IMR-90 (cell line): ENCODE measurements at regions not wholly inside any gene's neighbourhood (a gene's known extent, or its start where the extent isn't known, plus 50 kb on each side); places are given as distances from the start of the nearest gene placed in this dataset.

Experiments
- ATAC-seq: fragments of 200-7000 bp; cut with Tn5 transposase; 2 replicates; pipeline ENCODE4 v1.9.1; 2020; ENCODE audit warnings: low read depth, mild to moderate bottlenecking, moderate library complexity
- BruUV-seq: library from RNA; stranded (reverse); fragments of 400-500 nt; replicated peaks from 2 replicates; lab custom pipeline; 2021; lab: Mats Ljungman, UMichigan
- CTCF ChIA-PET: fragments of 300-600 bp; formaldehyde crosslinking; extraction: SDS; loops from one replicate; lab custom pipeline; 2021; ENCODE audit warnings: antibody characterized with exemption; lab: Yijun Ruan, JAX
- POLR2A ChIA-PET: fragments of 300-600 bp; sonication (Branson Sonifier 250); formaldehyde crosslinking; loops from one replicate; lab custom pipeline; 2022; ENCODE audit warnings: antibody characterized with exemption; ENCODE audit not compliant: unreplicated experiment; lab: Charles Lee
- DNase-seq: peaks from one replicate; pipeline ENCODE4 v3.0.0; 2013
- H2AFZ ChIP-seq: replicated peaks from 2 replicates; pipeline ENCODE3; 2013; ENCODE audit warnings: low read length, mild to moderate bottlenecking; ENCODE audit not compliant: poor library complexity
- H2AK5ac ChIP-seq: 2 replicates; pipeline ENCODE4 v1.6.1; 2013; ENCODE audit warnings: low read depth, low read length, inconsistent platforms
- H2AK9ac ChIP-seq: replicated peaks from 2 replicates; pipeline ENCODE3; 2013; ENCODE audit warnings: mild to moderate bottlenecking, low read depth, low read length, moderate library complexity; ENCODE audit not compliant: poor library complexity
- H2BK120ac ChIP-seq: 2 replicates; pipeline ENCODE4 v1.6.1; 2013; ENCODE audit warnings: low read depth, low read length, inconsistent platforms
- H2BK15ac ChIP-seq: 3 replicates; pipeline ENCODE4 v1.6.1; 2013; ENCODE audit warnings: low read depth, low read length, inconsistent platforms
- H2BK20ac ChIP-seq: 2 replicates; pipeline ENCODE4 v1.6.1; 2013; ENCODE audit warnings: low read depth, mild to moderate bottlenecking, inconsistent platforms, low read length, moderate library complexity
- H2BK5ac ChIP-seq: 2 replicates; pipeline ENCODE4 v1.6.1; 2013; ENCODE audit warnings: mild to moderate bottlenecking, low read depth, low read length, inconsistent platforms; ENCODE audit not compliant: poor library complexity, severe bottlenecking
- H3K14ac ChIP-seq: replicated peaks from 2 replicates; pipeline ENCODE4 v1.6.1; 2013; ENCODE audit warnings: low read depth, low read length, inconsistent platforms
- H3K18ac ChIP-seq: 2 replicates; pipeline ENCODE4 v1.6.1; 2013; ENCODE audit warnings: low read depth, low read length, control low read depth
- H3K23ac ChIP-seq: 2 replicates; pipeline ENCODE4 v1.6.1; 2013; ENCODE audit warnings: low read depth, low read length, inconsistent platforms
- H3K27ac ChIP-seq: 2 replicates; pipeline ENCODE4 v1.5.1; 2013; ENCODE audit warnings: mild to moderate bottlenecking, control low read depth, low read length; ENCODE audit not compliant: insufficient read depth
- H3K27me3 ChIP-seq: 2 replicates; pipeline ENCODE4 v1.6.1; 2013; ENCODE audit warnings: low read length; ENCODE audit not compliant: control insufficient read depth, insufficient read depth
- H3K36me3 ChIP-seq: 2 replicates; pipeline ENCODE4 v1.6.1; 2013; ENCODE audit warnings: low read length, mixed read lengths; ENCODE audit not compliant: control insufficient read depth, insufficient read depth
- H3K4ac ChIP-seq: 2 replicates; pipeline ENCODE4 v1.6.1; 2013; ENCODE audit warnings: low read depth, low read length, inconsistent platforms
- H3K4me1 ChIP-seq: 2 replicates; pipeline ENCODE4 v1.6.1; 2013; ENCODE audit warnings: low read length, mixed read lengths; ENCODE audit not compliant: control insufficient read depth, insufficient read depth
- H3K4me2 ChIP-seq: 2 replicates; pipeline ENCODE4 v1.6.1; 2013; ENCODE audit warnings: low read depth, mild to moderate bottlenecking, control low read depth, low read length, moderate library complexity
- H3K4me3 ChIP-seq: 2 replicates; pipeline ENCODE4 v1.5.1; 2013; ENCODE audit warnings: low read depth, mild to moderate bottlenecking, control low read depth, low read length, moderate library complexity; ENCODE audit not compliant: insufficient read depth
- H3K56ac ChIP-seq: 2 replicates; pipeline ENCODE4 v1.6.1; 2013; ENCODE audit warnings: low read length, inconsistent platforms; ENCODE audit not compliant: insufficient read depth; ENCODE audit errors: extremely low read depth
- H3K79me1 ChIP-seq, 2 experiments: 2 replicates each; pipeline ENCODE4 v1.6.1; 2013; ENCODE audit warnings: low read length in 2 of 2, inconsistent platforms in 1 of 2, low read depth in 1 of 2
- H3K9ac ChIP-seq: 2 replicates; pipeline ENCODE4 v1.6.1; 2013; ENCODE audit warnings: low read depth, low read length, control low read depth
- H3K9me1 ChIP-seq: 2 replicates; pipeline ENCODE4 v1.6.1; 2013; ENCODE audit warnings: low read length, inconsistent platforms; ENCODE audit not compliant: insufficient read depth
- H3K9me3 ChIP-seq: 2 replicates; pipeline ENCODE4 v1.6.1; 2013; ENCODE audit warnings: low read length; ENCODE audit not compliant: control insufficient read depth, insufficient read depth
- H4K20me1 ChIP-seq: 2 replicates; pipeline ENCODE4 v1.6.1; 2013; ENCODE audit warnings: low read length, inconsistent platforms; ENCODE audit not compliant: insufficient read depth
- H4K5ac ChIP-seq: 2 replicates; pipeline ENCODE4 v1.6.1; 2013; ENCODE audit warnings: mild to moderate bottlenecking, low read depth, low read length, control low read depth
- H4K8ac ChIP-seq, 2 experiments: 2 replicates each; pipeline ENCODE4 v1.6.1; 2013; ENCODE audit warnings: low read depth in 2 of 2, low read length in 2 of 2, control low read depth in 1 of 2, inconsistent platforms in 1 of 2
- H4K91ac ChIP-seq: 2 replicates; pipeline ENCODE4 v1.6.1; 2013; ENCODE audit warnings: low read depth, low read length, inconsistent platforms; ENCODE audit not compliant: insufficient read depth
- BHLHE40 ChIP-seq: fragments of 150-350 bp; IDR thresholded peaks from 2 replicates; pipeline ENCODE4 v1.6.1; 2016; ENCODE audit warnings: mild to moderate bottlenecking, low read depth, low read length
- CEBPB ChIP-seq: IDR thresholded peaks from 2 replicates; pipeline ENCODE4 v1.6.1; 2012; ENCODE audit warnings: low read depth, low read length, improper control_type of control experiment
- CHD1 ChIP-seq: IDR thresholded peaks from 2 replicates; pipeline ENCODE4 v1.6.1; 2012; ENCODE audit warnings: low read depth, low read length, improper control_type of control experiment
- MXI1 ChIP-seq: IDR thresholded peaks from 2 replicates; pipeline ENCODE4 v1.6.1; 2012; ENCODE audit warnings: low read depth, mild to moderate bottlenecking, low read length, moderate library complexity, borderline replicate concordance
- RAD21 ChIP-seq: IDR thresholded peaks from 2 replicates; pipeline ENCODE4 v1.6.1; 2012; ENCODE audit warnings: low read length, improper control_type of control experiment
- SMC3 ChIP-seq: fragments of 150-350 bp; IDR thresholded peaks from 2 replicates; pipeline ENCODE4 v1.6.1; 2016; ENCODE audit warnings: low read depth, mild to moderate bottlenecking, antibody characterized with exemption, low read length, moderate library complexity
- WGBS, 2 experiments: methylation state at CpG; one replicate each; pipeline versions ENCODE4 v1.1.5 to v1.1.7; 2013; ENCODE audit warnings: missing lambda C conversion rate in 2 of 2; ENCODE audit not compliant: insufficient read length in 1 of 2; ENCODE audit errors: extremely low coverage in 2 of 2; 5-methylcytosine and 5-hydroxymethylcytosine counted together
- dilution Hi-C: fragments of 300-500 bp; cut with HindIII; formaldehyde crosslinking; loops from one replicate; pipeline ENCODE4 v1.14.3; 2018; ENCODE audit warnings: low sequenced_read_pairs; ENCODE audit not compliant: unreplicated experiment
- in situ Hi-C: fragments of 300-500 bp; cut with MboI; formaldehyde crosslinking; loops from 3 replicates; pipeline ENCODE4 v1.14.3; 2019; ENCODE audit warnings: low sequenced_read_pairs, inconsistent platforms, mixed read lengths
- intact Hi-C: fragments of 100-400 bp; cut with micrococcal nuclease; formaldehyde crosslinking; loops from 2 replicates; pipeline ENCODE4 v1.10.0; 2022

- ATAC-seq (no peak), DNase-seq (no peak)
- H3K36me3 ChIP-seq, result no peaks in the 10 kb centered on the region
- no peak overlapping the region for H2BK120ac ChIP-seq
- ChIA-PET POLR2A (no interaction called here), CTCF (no interaction called here)
- H4K91ac ChIP-seq, result no peak overlapping the region
- H3K23ac ChIP-seq, result no peak overlapping the region
- dilution Hi-C loops (no loop called here), in situ Hi-C loops (no loop called here), intact Hi-C loops (no loop called here)
- H3K27ac ChIP-seq, result no peak overlapping the region
- no TSS peak for BruUV-seq
- H3K18ac ChIP-seq, result no peak overlapping the region
- no peak overlapping the region for H2AK9ac ChIP-seq
- H2BK5ac ChIP-seq, result no peak overlapping the region
- no peak overlapping the region for H2AFZ ChIP-seq
- no peaks in the 10 kb centered on the region for H3K27me3 ChIP-seq
- TF ChIP-seq BHLHE40, result no peak
- TF ChIP-seq SMC3, result no peak
- no peak for TF ChIP-seq MXI1
- TF ChIP-seq CHD1, result no peak
- TF ChIP-seq RAD21, result no peak
- no peak for TF ChIP-seq CEBPB
- H3K79me1 ChIP-seq, result no peaks in the 10 kb centered on the region
- H2BK20ac ChIP-seq, result no peak overlapping the region
- no peak overlapping the region for H4K8ac ChIP-seq
- WGBS, 2 experiments, result no CpG with 5 or more reads among the region's 1 CpG
- no peaks in the 10 kb centered on the region for H4K20me1 ChIP-seq
- peaks cover 2% of the 10 kb centered on the region; the same call in 1 of the 2 replicates for H3K9me3 ChIP-seq
- no peak overlapping the region for H3K9ac ChIP-seq
- H3K14ac ChIP-seq, result no peak overlapping the region
- H3K4me1 ChIP-seq, result no peaks in the 10 kb centered on the region
- no peak overlapping the region for H2AK5ac ChIP-seq
- H2BK15ac ChIP-seq, result no peak overlapping the region
- no peak overlapping the region for H4K5ac ChIP-seq
- H3K4me3 ChIP-seq, result no peak overlapping the region
- no peak overlapping the region for H3K56ac ChIP-seq
- H3K9me1 ChIP-seq, result no peaks in the 10 kb centered on the region
- no peak overlapping the region for H3K4me2 ChIP-seq
- no peak overlapping the region for H3K4ac ChIP-seq
Observed at GRCh38 chr2:193929131-193929530, 1727.9 kb upstream of the SLC39A10 start.
